BJ (cell line): ENCODE measurements at regions not wholly inside any gene's neighbourhood (a gene's known extent, or its start where the extent isn't known, plus 50 kb on each side); places are given as distances from the start of the nearest gene placed in this dataset.

Experiments
- CTCF ChIA-PET: fragments of 350-600 bp; formaldehyde crosslinking; extraction: SDS; loops from one replicate; lab custom pipeline; 2021; ENCODE audit warnings: antibody characterized with exemption, inconsistent platforms; lab: Yijun Ruan, JAX
- POLR2A ChIA-PET: fragments of 300-600 bp; sonication (Branson Sonifier 250); formaldehyde crosslinking; extraction: SDS; loops from one replicate; lab custom pipeline; 2021; ENCODE audit warnings: antibody characterized with exemption; lab: Charles Lee
- DNase-seq: peaks from one replicate; pipeline ENCODE4 v3.0.0-alpha.2; 2011; ENCODE audit warnings: low read depth
- H3K27me3 ChIP-seq: 2 replicates; pipeline ENCODE4 v1.6.0; 2011; ENCODE audit warnings: low read length; ENCODE audit not compliant: control insufficient read depth, insufficient read depth
- H3K36me3 ChIP-seq: 2 replicates; pipeline ENCODE4 v1.5.1; 2011; ENCODE audit warnings: low read length; ENCODE audit not compliant: control insufficient read depth, insufficient read depth
- H3K4me3 ChIP-seq: 2 replicates; pipeline ENCODE4 v1.5.1; 2011; ENCODE audit warnings: low read depth, mild to moderate bottlenecking, control low read depth, low read length
- CTCF ChIP-seq: IDR thresholded peaks from 2 replicates; pipeline ENCODE4 v1.5.1; 2011; ENCODE audit warnings: low read depth, mild to moderate bottlenecking, control low read depth, inconsistent platforms, low read length, moderate library complexity; ENCODE audit not compliant: insufficient read depth

DNA sequence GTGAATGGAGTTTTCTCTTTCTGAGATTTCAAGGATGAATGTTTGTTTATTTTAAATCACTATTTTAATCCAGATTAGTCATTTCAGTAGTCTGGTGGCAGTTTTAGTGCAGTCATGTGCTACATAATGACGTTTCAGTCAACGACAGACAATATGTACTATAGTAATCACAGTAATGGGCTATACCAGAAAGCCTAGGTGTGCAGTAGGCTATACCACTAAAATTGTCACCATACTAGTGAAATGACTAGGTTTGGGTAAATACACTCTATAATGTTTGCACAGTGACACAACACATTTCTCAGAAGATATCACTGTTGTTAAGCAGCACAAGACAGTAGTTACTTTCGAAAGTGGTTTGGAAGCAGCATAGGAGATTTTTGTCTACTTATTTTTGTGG lies 203.1 kb downstream of the ETNK1 start:
- ChIA-PET CTCF (no interaction called here), POLR2A (no interaction called here)
- H3K27me3 ChIP-seq = no peaks in the 10 kb centered on the region
- H3K36me3 ChIP-seq = no peaks in the 10 kb centered on the region
- H3K4me3 ChIP-seq = no peak overlapping the region
- no peak for TF ChIP-seq CTCF
- DNase-seq = no peak

GRCh38 chr12:22835431-22835830 lies 210.5 kb downstream of the ETNK1 start:
- Histone ChIP-seq H3K4me3 (no peak overlapping the region), H3K27me3 (no peaks in the 10 kb centered on the region), H3K36me3 (no peaks in the 10 kb centered on the region)
- ChIA-PET POLR2A (no interaction called here), CTCF (no interaction called here)
- TF ChIP-seq CTCF = no peak
- DNase-seq = no peak

DNA sequence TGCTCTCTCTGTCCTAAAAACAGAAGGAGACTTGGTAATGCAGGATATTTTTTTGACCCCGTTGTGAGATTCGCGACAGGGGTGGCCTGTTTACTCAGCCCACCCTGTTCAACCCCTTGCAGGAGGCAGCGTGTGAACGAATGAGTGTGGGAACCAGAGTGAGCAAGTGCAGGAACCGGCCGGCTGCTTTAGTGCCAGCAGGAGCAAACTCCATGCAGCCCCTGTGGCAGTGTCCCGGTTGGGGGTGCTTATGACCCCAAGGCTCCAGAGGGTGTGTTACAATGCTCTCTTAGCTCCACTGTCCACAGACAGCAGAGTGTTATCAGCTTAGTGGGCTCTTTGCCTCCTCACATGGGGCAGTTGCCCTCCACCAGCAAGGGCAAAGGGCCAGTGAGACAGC lies 225.2 kb downstream of the ETNK1 start:
- no peak for TF ChIP-seq CTCF
- ChIA-PET CTCF (no interaction called here), POLR2A (no interaction called here)
- DNase-seq = no peak
- Histone ChIP-seq H3K4me3 (no peak overlapping the region), H3K36me3 (no peaks in the 10 kb centered on the region), H3K27me3 (no peaks in the 10 kb centered on the region)

GRCh38 chr12:22851532-22851931 lies 226.6 kb downstream of the ETNK1 start:
- no peak for DNase-seq
- POLR2A ChIA-PET = no interaction called here
- no peaks in the 10 kb centered on the region for H3K36me3 ChIP-seq
- H3K27me3 ChIP-seq = no peaks in the 10 kb centered on the region
- no peak overlapping the region for H3K4me3 ChIP-seq
- CTCF ChIA-PET = no interaction called here
- TF ChIP-seq CTCF = no peak

GRCh38 chr12:22855456-22855855 lies 230.5 kb downstream of the ETNK1 start:
- POLR2A ChIA-PET = no interaction called here
- DNase-seq = no peak
- CTCF ChIA-PET = interaction anchor here (1.0 to 1.6 kb wide), 3 partner anchors 13 to 124 kb away, joined by 3 to 7 read pairs (median 3); no protein-coding TSS in a partner anchor

More at GRCh38 chr12:22855456-22855855, 230.5 kb downstream of the ETNK1 start:
- TF ChIP-seq CTCF = no peak
- Histone ChIP-seq H3K4me3 (no peak overlapping the region), H3K36me3 (no peaks in the 10 kb centered on the region), H3K27me3 (no peaks in the 10 kb centered on the region)
